Hepatocyte (in vitro differentiated cells): ENCODE measurements at regions not wholly inside any gene's neighbourhood (a gene's known extent, or its start where the extent isn't known, plus 50 kb on each side); places are given as distances from the start of the nearest gene placed in this dataset.

Experiments
- DNase-seq: peaks from one replicate; pipeline ENCODE4 v3.0.0-alpha.2; 2016; ENCODE audit warnings: low spot score
- H2AFZ ChIP-seq: fragments of 200-600 bp; sonication (generic); 2 replicates; pipeline ENCODE4 v1.6.0; 2016; ENCODE audit warnings: antibody characterized with exemption, mild to moderate bottlenecking
- H3K27ac ChIP-seq: fragments of 200-600 bp; sonication (generic); 2 replicates; pipeline ENCODE4 v1.5.1; 2016; ENCODE audit warnings: mild to moderate bottlenecking
- H3K27me3 ChIP-seq: fragments of 200-600 bp; sonication (generic); 2 replicates; pipeline ENCODE4 v1.6.1; 2016
- H3K36me3 ChIP-seq: fragments of 200-600 bp; sonication (generic); replicated peaks from 2 replicates; pipeline ENCODE4 v1.5.1; 2016; ENCODE audit warnings: low read depth; ENCODE audit not compliant: insufficient read depth
- H3K4me1 ChIP-seq: fragments of 200-600 bp; sonication (generic); 2 replicates; pipeline ENCODE4 v1.5.1; 2016; ENCODE audit warnings: mild to moderate bottlenecking, moderate library complexity; ENCODE audit not compliant: insufficient read depth
- H3K4me2 ChIP-seq: fragments of 200-600 bp; sonication (generic); 2 replicates; pipeline ENCODE4 v1.6.0; 2016
- H3K4me3 ChIP-seq: fragments of 200-600 bp; sonication (generic); 2 replicates; pipeline ENCODE4 v1.5.1; 2016; ENCODE audit warnings: mild to moderate bottlenecking
- H3K79me2 ChIP-seq: fragments of 200-600 bp; sonication (generic); 2 replicates; pipeline ENCODE4 v1.6.0; 2017; ENCODE audit warnings: mild to moderate bottlenecking
- H3K9me2 ChIP-seq: fragments of 200-600 bp; sonication (generic); replicated peaks from 2 replicates; pipeline ENCODE4 v1.6.0; 2017; ENCODE audit warnings: mild to moderate bottlenecking; ENCODE audit not compliant: insufficient read depth
- H3K9me3 ChIP-seq: fragments of 200-600 bp; sonication (generic); 2 replicates; pipeline ENCODE4 v1.5.1; 2016; ENCODE audit warnings: low read depth, mild to moderate bottlenecking
- H4K20me1 ChIP-seq: fragments of 200-600 bp; sonication (generic); 2 replicates; pipeline ENCODE4 v1.6.0; 2016; ENCODE audit warnings: mild to moderate bottlenecking; ENCODE audit not compliant: insufficient read depth, poor library complexity, severe bottlenecking
- EZH2 ChIP-seq: fragments of 200-600 bp; sonication (generic); IDR thresholded peaks from 2 replicates; pipeline ENCODE4 v1.6.1; 2016; ENCODE audit warnings: antibody characterized with exemption, mild to moderate bottlenecking, borderline replicate concordance
- EZH2phosphoT487 ChIP-seq: fragments of 200-600 bp; sonication (generic); IDR thresholded peaks from one replicate; pipeline ENCODE4 v1.6.1; 2018; ENCODE audit warnings: antibody characterized with exemption, mild to moderate bottlenecking, low read depth, moderate library complexity; ENCODE audit not compliant: unreplicated experiment, severe bottlenecking
- WGBS: methylation state at CpG from one replicate; pipeline ENCODE4 v1.1.6; 2016; ENCODE audit warnings: low lambda C conversion rate; ENCODE audit errors: missing lambda C conversion rate; 5-methylcytosine and 5-hydroxymethylcytosine counted together
- TF ChIP-seq, protein P1 (sequence below): fragments of 200-600 bp; sonication (generic); IDR thresholded peaks from 2 replicates; pipeline ENCODE4 v1.5.1; 2016; ENCODE audit warnings: antibody characterized with exemption, mild to moderate bottlenecking; ENCODE audit not compliant: poor library complexity

DNA sequence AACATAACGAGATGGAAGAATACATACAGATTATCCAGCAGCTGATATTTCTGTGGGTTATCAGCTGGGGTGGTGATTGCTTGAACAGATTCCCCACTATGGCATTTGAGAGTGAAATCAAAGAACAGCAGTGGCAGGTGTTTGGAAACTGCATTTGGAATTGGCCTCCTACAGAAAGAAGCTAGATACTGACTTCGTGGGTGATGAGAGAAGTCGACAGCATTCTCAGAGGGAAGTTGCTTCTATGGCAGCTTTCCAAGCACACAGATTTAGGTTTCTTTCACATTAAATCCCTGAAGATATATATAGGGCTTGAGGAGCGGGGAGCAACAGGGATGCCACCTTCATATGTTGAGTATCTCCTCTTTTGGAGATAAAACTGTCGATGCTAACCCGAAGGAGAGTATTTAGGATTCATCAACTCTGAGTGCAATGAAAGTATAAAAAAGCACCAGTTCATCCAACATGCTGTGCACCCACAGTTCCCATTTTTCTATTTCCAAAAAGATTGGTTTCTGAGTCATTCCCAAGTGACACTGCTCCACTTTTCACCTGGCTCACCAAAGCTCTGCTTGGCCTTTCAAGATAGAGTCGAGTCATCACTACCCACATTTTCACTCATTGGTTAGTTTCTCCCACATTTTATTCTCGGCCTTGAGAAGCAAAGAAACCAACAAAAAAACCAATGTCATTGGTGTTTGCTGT, 579.8 kb upstream of the SUCLG2 start:
- 87% methylated on average over 8 of the region's 8 CpGs for WGBS
- no peak overlapping the region for H2AFZ ChIP-seq
- H4K20me1 ChIP-seq = no peaks in the 10 kb centered on the region
- no peak overlapping the region for H3K4me3 ChIP-seq
- no peaks in the 10 kb centered on the region for H3K27me3 ChIP-seq
- TF ChIP-seq EZH2phosphoT487 (no peak), EZH2 (no peak)
- TF ChIP-seq, protein P1, sequence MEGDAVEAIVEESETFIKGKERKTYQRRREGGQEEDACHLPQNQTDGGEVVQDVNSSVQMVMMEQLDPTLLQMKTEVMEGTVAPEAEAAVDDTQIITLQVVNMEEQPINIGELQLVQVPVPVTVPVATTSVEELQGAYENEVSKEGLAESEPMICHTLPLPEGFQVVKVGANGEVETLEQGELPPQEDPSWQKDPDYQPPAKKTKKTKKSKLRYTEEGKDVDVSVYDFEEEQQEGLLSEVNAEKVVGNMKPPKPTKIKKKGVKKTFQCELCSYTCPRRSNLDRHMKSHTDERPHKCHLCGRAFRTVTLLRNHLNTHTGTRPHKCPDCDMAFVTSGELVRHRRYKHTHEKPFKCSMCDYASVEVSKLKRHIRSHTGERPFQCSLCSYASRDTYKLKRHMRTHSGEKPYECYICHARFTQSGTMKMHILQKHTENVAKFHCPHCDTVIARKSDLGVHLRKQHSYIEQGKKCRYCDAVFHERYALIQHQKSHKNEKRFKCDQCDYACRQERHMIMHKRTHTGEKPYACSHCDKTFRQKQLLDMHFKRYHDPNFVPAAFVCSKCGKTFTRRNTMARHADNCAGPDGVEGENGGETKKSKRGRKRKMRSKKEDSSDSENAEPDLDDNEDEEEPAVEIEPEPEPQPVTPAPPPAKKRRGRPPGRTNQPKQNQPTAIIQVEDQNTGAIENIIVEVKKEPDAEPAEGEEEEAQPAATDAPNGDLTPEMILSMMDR = no peak
- H3K4me1 ChIP-seq = no peaks in the 10 kb centered on the region
- no peak overlapping the region for H3K27ac ChIP-seq
- H3K9me2 ChIP-seq = no peaks in the 10 kb centered on the region
- no peaks in the 10 kb centered on the region for H3K79me2 ChIP-seq
- no peaks in the 10 kb centered on the region for H3K36me3 ChIP-seq
- no peak overlapping the region for H3K4me2 ChIP-seq
- DNase-seq = no peak
- H3K9me3 ChIP-seq = no peaks in the 10 kb centered on the region

DNA sequence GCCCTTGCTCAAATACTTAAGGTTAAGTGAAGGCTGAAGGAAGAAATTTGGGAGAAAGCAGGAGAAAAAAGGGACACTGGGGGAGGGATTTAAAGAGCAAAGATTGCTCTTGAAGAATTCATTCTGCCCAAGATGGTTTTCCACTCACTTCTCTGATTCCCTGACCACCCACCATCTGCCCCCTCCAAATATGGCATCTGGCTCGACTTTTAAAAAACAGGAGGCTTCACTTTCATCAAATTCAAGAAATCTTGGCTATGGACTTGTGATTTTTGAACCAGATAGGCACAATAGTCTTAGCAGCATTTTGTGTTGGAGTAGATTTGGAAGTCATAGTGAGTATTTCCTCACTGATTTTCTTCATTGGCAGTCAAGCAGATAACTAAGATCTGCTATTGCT, 574.4 kb upstream of the SUCLG2 start:
- 84% methylated on average over 1 of the region's 1 CpG for WGBS
- H3K9me3 ChIP-seq = no peaks in the 10 kb centered on the region
- no peak for DNase-seq
- H2AFZ ChIP-seq = no peak overlapping the region
- H3K36me3 ChIP-seq = no peaks in the 10 kb centered on the region
- H3K4me3 ChIP-seq = no peak overlapping the region
- no peaks in the 10 kb centered on the region for H4K20me1 ChIP-seq
- H3K79me2 ChIP-seq = no peaks in the 10 kb centered on the region
- H3K27me3 ChIP-seq = no peaks in the 10 kb centered on the region
- H3K9me2 ChIP-seq = no peaks in the 10 kb centered on the region
- H3K4me1 ChIP-seq = no peaks in the 10 kb centered on the region
- no peak overlapping the region for H3K27ac ChIP-seq
- H3K4me2 ChIP-seq = no peak overlapping the region
- TF ChIP-seq, protein P1 = no peak
- TF ChIP-seq EZH2phosphoT487 = no peak
- TF ChIP-seq EZH2 = no peak

DNA sequence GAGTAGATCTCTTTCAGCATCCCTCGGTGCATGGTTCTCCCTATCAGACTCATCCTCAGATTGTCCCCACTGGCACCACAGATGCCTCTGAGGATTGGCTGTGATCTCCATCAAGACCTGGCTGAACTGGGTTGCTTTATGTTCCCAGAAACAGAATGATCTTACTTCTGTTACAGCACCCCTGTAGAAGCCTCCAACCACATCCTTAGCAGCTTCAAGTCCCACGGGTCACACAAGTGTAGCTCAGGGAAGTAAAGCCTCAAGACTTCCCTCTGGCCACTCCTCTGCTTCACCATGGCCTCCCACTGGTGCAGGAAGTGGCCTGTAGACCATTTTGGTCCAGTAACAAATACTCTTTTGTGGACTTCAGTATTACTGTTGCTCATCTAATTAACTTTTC, 566.4 kb upstream of the SUCLG2 start:
- no peak overlapping the region for H3K27ac ChIP-seq
- H3K27me3 ChIP-seq = no peaks in the 10 kb centered on the region
- no peak overlapping the region for H2AFZ ChIP-seq
- H3K4me3 ChIP-seq = no peak overlapping the region
- no peak for DNase-seq
- no peaks in the 10 kb centered on the region for H3K36me3 ChIP-seq
- H4K20me1 ChIP-seq = no peaks in the 10 kb centered on the region
- TF ChIP-seq, protein P1 = no peak
- TF ChIP-seq EZH2 (no peak), EZH2phosphoT487 (no peak)
- H3K4me1 ChIP-seq = no peaks in the 10 kb centered on the region
- no peaks in the 10 kb centered on the region for H3K9me2 ChIP-seq
- no peaks in the 10 kb centered on the region for H3K9me3 ChIP-seq
- 82% methylated on average over 2 of the region's 2 CpGs for WGBS
- no peak overlapping the region for H3K4me2 ChIP-seq
- no peaks in the 10 kb centered on the region for H3K79me2 ChIP-seq
